H1 (cell line): ENCODE measurements at regions not wholly inside any gene's neighbourhood (a gene's known extent, or its start where the extent isn't known, plus 50 kb on each side); places are given as distances from the start of the nearest gene placed in this dataset.

Experiments
- CTCF ChIA-PET: fragments of 300-600 bp; sonication (Branson Sonifier 250); formaldehyde crosslinking; loops from one replicate; lab custom pipeline; 2021; ENCODE audit not compliant: partially characterized antibody; lab: Charles Lee
- POLR2A ChIA-PET: fragments of 300-600 bp; sonication (Branson Sonifier 250); formaldehyde crosslinking; loops from one replicate; lab custom pipeline; 2021; ENCODE audit warnings: inconsistent platforms; ENCODE audit not compliant: partially characterized antibody; lab: Charles Lee
- DNase-seq, 2 experiments: peaks; one replicate each; pipeline versions ENCODE4 v3.0.0 to v3.0.0-alpha.2; 2010 to 2022; ENCODE audit warnings: low spot score in 2 of 2, low read depth in 1 of 2, mixed read lengths in 1 of 2
- FAIRE-seq: peaks from 2 replicates; lab custom pipeline; 2011; peaks lifted over from hg19 to GRCh38; lab: Jason Lieb, UNC
- H2AFZ ChIP-seq: 2 replicates; pipeline ENCODE4 v1.8.1; 2012; ENCODE audit warnings: low read length, inconsistent platforms
- H2AK5ac ChIP-seq: 2 replicates; pipeline ENCODE4 v1.6.1; 2013; ENCODE audit warnings: low read depth, low read length
- H2BK120ac ChIP-seq: replicated peaks from 2 replicates; pipeline ENCODE3; 2013; ENCODE audit warnings: low read depth, low read length, inconsistent platforms
- H2BK12ac ChIP-seq: 2 replicates; pipeline ENCODE4 v1.6.1; 2013; ENCODE audit warnings: low read depth, low read length
- H2BK15ac ChIP-seq: 2 replicates; pipeline ENCODE4 v1.6.1; 2013; ENCODE audit warnings: low read length
- H2BK20ac ChIP-seq: 2 replicates; pipeline ENCODE4 v1.6.1; 2013; ENCODE audit warnings: low read length
- H2BK5ac ChIP-seq: 2 replicates; pipeline ENCODE4 v1.6.1; 2013; ENCODE audit warnings: low read depth, low read length
- H3K14ac ChIP-seq: 2 replicates; pipeline ENCODE4 v1.6.1; 2013; ENCODE audit warnings: inconsistent platforms; ENCODE audit not compliant: insufficient read length
- H3K18ac ChIP-seq: 2 replicates; pipeline ENCODE4 v1.6.1; 2013; ENCODE audit warnings: low read length; ENCODE audit errors: extremely low read depth
- H3K23ac ChIP-seq: 2 replicates; pipeline ENCODE4 v1.6.1; 2013; ENCODE audit warnings: inconsistent platforms; ENCODE audit not compliant: insufficient read length
- H3K23me2 ChIP-seq: 2 replicates; pipeline ENCODE4 v1.6.1; 2013; ENCODE audit warnings: low read depth, low read length
- H3K27ac ChIP-seq: 2 replicates; pipeline ENCODE4 v1.6.1; 2011; ENCODE audit warnings: low read depth, low read length, inconsistent platforms
- H3K27me3 ChIP-seq, 4 experiments: replicated peaks in 1 of 4; 1 replicate in 1 of 4; 2 replicates in 3 of 4; pipeline versions ENCODE4 v1.6.1 to v1.8.1; 2011 to 2013; ENCODE audit warnings: low read length in 3 of 4, mild to moderate bottlenecking in 3 of 4, inconsistent platforms in 2 of 4, mixed read lengths in 2 of 4, moderate library complexity in 1 of 4; ENCODE audit not compliant: control insufficient read depth in 3 of 4, insufficient read depth in 3 of 4; ENCODE audit errors: extremely low read depth in 1 of 4
- H3K36me3 ChIP-seq, 4 experiments: 2 replicates each; pipeline versions ENCODE4 v1.6.1 to v1.8.1; 2011 to 2013; ENCODE audit warnings: mild to moderate bottlenecking in 4 of 4, low read length in 3 of 4, moderate library complexity in 2 of 4, control low read depth in 1 of 4, inconsistent platforms in 1 of 4; ENCODE audit not compliant: insufficient read depth in 4 of 4, control insufficient read depth in 2 of 4
- H3K4ac ChIP-seq: replicated peaks from 2 replicates; pipeline ENCODE3; 2013; ENCODE audit warnings: low read length, low read depth, mixed read lengths, inconsistent platforms; ENCODE audit not compliant: insufficient read length
- H3K4me1 ChIP-seq, 4 experiments: replicated peaks in 1 of 4; 1 replicate in 1 of 4; 2 replicates in 3 of 4; pipeline versions ENCODE4 v1.6.1 to v1.8.1; 2011 to 2013; ENCODE audit warnings: low read length in 3 of 4, inconsistent platforms in 2 of 4, mixed read lengths in 1 of 4; ENCODE audit not compliant: insufficient read depth in 4 of 4, control insufficient read depth in 3 of 4
- H3K4me2 ChIP-seq, 2 experiments: 2 replicates each; pipeline versions ENCODE4 v1.6.1 to v1.8.1; 2011 to 2013; ENCODE audit warnings: low read depth in 2 of 2, low read length in 2 of 2, control low read depth in 1 of 2, inconsistent platforms in 1 of 2, mild to moderate bottlenecking in 1 of 2; ENCODE audit not compliant: insufficient read depth in 1 of 2
- H3K4me3 ChIP-seq, 4 experiments: fragments of 200-600, 300-600 bp in 1 of 4; sonication (generic), shearing (Covaris generic), sonication (Bioruptor Twin) in 1 of 4; 2 replicates each; pipeline versions ENCODE4 v1.5.1 to v1.8.1; 2011 to 2016; ENCODE audit warnings: low read length in 4 of 4, low read depth in 3 of 4, control low read depth in 2 of 4, inconsistent platforms in 2 of 4, mild to moderate bottlenecking in 2 of 4, mixed read lengths in 1 of 4, moderate library complexity in 1 of 4; ENCODE audit not compliant: insufficient read depth in 2 of 4; ENCODE audit errors: extremely low read depth in 1 of 4
- H3K56ac ChIP-seq: replicated peaks from 2 replicates; pipeline ENCODE3; 2013; ENCODE audit warnings: low read depth, mild to moderate bottlenecking, mixed read lengths, low read length, inconsistent platforms; ENCODE audit not compliant: insufficient read length
- H3K79me1 ChIP-seq: 2 replicates; pipeline ENCODE4 v1.6.1; 2013; ENCODE audit warnings: low read depth, low read length, control low read depth
- H3K79me2 ChIP-seq, 2 experiments: 2 replicates each; pipeline versions ENCODE4 v1.6.1 to v1.8.1; 2012 to 2013; ENCODE audit warnings: low read length in 2 of 2, mild to moderate bottlenecking in 2 of 2, inconsistent platforms in 1 of 2; ENCODE audit not compliant: insufficient read depth in 2 of 2, control insufficient read depth in 1 of 2
- H3K9ac ChIP-seq, 4 experiments: replicated peaks in 1 of 4; 1 replicate in 1 of 4; 2 replicates in 3 of 4; pipeline versions ENCODE4 v1.6.1 to v1.8.1; 2011 to 2013; ENCODE audit warnings: low read depth in 3 of 4, low read length in 3 of 4, control low read depth in 2 of 4, mild to moderate bottlenecking in 2 of 4, moderate library complexity in 2 of 4, inconsistent platforms in 1 of 4; ENCODE audit errors: extremely low read depth in 1 of 4
- H3K9me3 ChIP-seq, 2 experiments: 2 replicates each; pipeline versions ENCODE4 v1.6.1 to v1.8.1; 2012 to 2013; ENCODE audit warnings: mild to moderate bottlenecking in 2 of 2, moderate library complexity in 2 of 2, control low read depth in 1 of 2, inconsistent platforms in 1 of 2, low read depth in 1 of 2, low read length in 1 of 2, mixed read lengths in 1 of 2; ENCODE audit not compliant: insufficient read depth in 2 of 2
- H4K20me1 ChIP-seq, 2 experiments: replicated peaks in 1 of 2; 2 replicates each; pipeline versions ENCODE3 to v1.8.1; 2011 to 2013; ENCODE audit warnings: inconsistent platforms in 2 of 2, low read length in 2 of 2, mild to moderate bottlenecking in 1 of 2; ENCODE audit not compliant: insufficient read depth in 2 of 2, control insufficient read depth in 1 of 2
- H4K5ac ChIP-seq: 2 replicates; pipeline ENCODE4 v1.6.1; 2013; ENCODE audit warnings: low read length, low read depth, mixed read lengths, inconsistent platforms; ENCODE audit not compliant: insufficient read length
- H4K8ac ChIP-seq: 2 replicates; pipeline ENCODE4 v1.8.0; 2013; ENCODE audit warnings: mild to moderate bottlenecking, moderate library complexity, low read length, inconsistent platforms; ENCODE audit not compliant: insufficient read depth; ENCODE audit errors: extremely low read depth
- H4K91ac ChIP-seq: replicated peaks from 2 replicates; pipeline ENCODE3; 2013; ENCODE audit warnings: low read length, mixed read lengths, inconsistent platforms; ENCODE audit not compliant: insufficient read length
- CTBP2 ChIP-seq: IDR thresholded peaks from 2 replicates; pipeline ENCODE4 v1.7.0; 2011; ENCODE audit warnings: borderline replicate concordance, mild to moderate bottlenecking, moderate library complexity, mixed read lengths, low read length; ENCODE audit not compliant: insufficient read depth, insufficient read length
- CTCF ChIP-seq, 3 experiments: IDR thresholded peaks; 1 replicate in 2 of 3; 2 replicates in 1 of 3; pipeline versions ENCODE4 v1.5.1 to v1.6.1; 2011; ENCODE audit warnings: low read length in 3 of 3, mild to moderate bottlenecking in 3 of 3, inconsistent platforms in 2 of 3, low read depth in 1 of 3, moderate library complexity in 1 of 3; ENCODE audit not compliant: insufficient read depth in 1 of 3; ENCODE audit errors: control extremely low read depth in 1 of 3
- GTF2F1 ChIP-seq: IDR thresholded peaks from 2 replicates; pipeline ENCODE4 v1.6.1; 2012; ENCODE audit warnings: low read depth, low read length, improper control_type of control experiment, borderline replicate concordance
- HDAC2 ChIP-seq, 2 experiments: fragments of 300-600 bp in 1 of 2; sonication (generic) in 1 of 2; IDR thresholded peaks; 2 replicates each; pipeline ENCODE4 v1.6.1; 2011 to 2012; ENCODE audit warnings: low read depth in 2 of 2, low read length in 2 of 2, mild to moderate bottlenecking in 2 of 2, moderate library complexity in 2 of 2, borderline replicate concordance in 1 of 2, inconsistent platforms in 1 of 2
- POU5F1 ChIP-seq: IDR thresholded peaks from 2 replicates; pipeline ENCODE4 v1.6.1; 2011; ENCODE audit warnings: low read depth, mild to moderate bottlenecking, low read length, moderate library complexity
- SAP30 ChIP-seq: fragments of 300-600 bp; sonication (generic); IDR thresholded peaks from 2 replicates; pipeline ENCODE4 v1.7.1; 2012; ENCODE audit warnings: low read length, moderate library complexity, mild to moderate bottlenecking, inconsistent platforms; ENCODE audit not compliant: insufficient read depth, insufficient replicate concordance
- SP1 ChIP-seq: IDR thresholded peaks from 2 replicates; pipeline ENCODE4 v1.6.1; 2011; ENCODE audit warnings: low read depth, low read length
- TAF1 ChIP-seq: IDR thresholded peaks from 2 replicates; pipeline ENCODE4 v1.6.1; 2011; ENCODE audit warnings: mild to moderate bottlenecking, low read depth, low read length
- ZNF274 ChIP-seq: IDR thresholded peaks from 2 replicates; pipeline ENCODE4 v1.7.0; 2012; ENCODE audit warnings: low read length, borderline replicate concordance; ENCODE audit errors: extremely low read depth
- WGBS, 2 experiments: shearing (Covaris generic) in 1 of 2; methylation state at CpG; one replicate each; pipeline versions ENCODE4 v1.1.6 to v1.1.7; 2013 to 2015; ENCODE audit warnings: low lambda C conversion rate in 2 of 2, mixed read lengths in 2 of 2, inconsistent platforms in 1 of 2, low coverage in 1 of 2, missing lambda C conversion rate in 1 of 2; ENCODE audit not compliant: insufficient replicate concordance in 2 of 2, insufficient coverage in 1 of 2, insufficient read length in 1 of 2; ENCODE audit errors: extremely low coverage in 1 of 2, missing lambda C conversion rate in 1 of 2; 5-methylcytosine and 5-hydroxymethylcytosine counted together

- Histone ChIP-seq H4K91ac (no peak overlapping the region), H3K79me1 (no peaks in the 10 kb centered on the region), H3K56ac (no peak overlapping the region), H2BK15ac (no peak overlapping the region), H2AK5ac (no peak overlapping the region), H3K79me2 (no peaks in the 10 kb centered on the region), H3K18ac (no peak overlapping the region), H3K4me3 (no peak overlapping the region), H3K14ac (no peak overlapping the region), H3K4ac (no peak overlapping the region), H4K5ac (no peak overlapping the region), H2BK5ac (no peak overlapping the region), H3K27me3 (no peaks in the 10 kb centered on the region), H3K36me3 (no peaks in the 10 kb centered on the region), H2BK20ac (no peak overlapping the region), H4K20me1 (no peaks in the 10 kb centered on the region), H2AFZ (no peak overlapping the region), H3K9me3 (no peaks in the 10 kb centered on the region), H4K8ac (no peak overlapping the region), H3K23ac (no peak overlapping the region), H3K4me1 (no peaks in the 10 kb centered on the region), H3K27ac (no peak overlapping the region), H3K4me2 (no peak overlapping the region), H3K23me2 (no peaks in the 10 kb centered on the region), H2BK12ac (no peak overlapping the region), H3K9ac (no peak overlapping the region), H2BK120ac (no peak overlapping the region)
- POLR2A ChIA-PET = no interaction called here
- no peak for DNase-seq
- TF ChIP-seq TAF1 = no peak
- TF ChIP-seq HDAC2 (IDR thresholded peaks at IDR 0.05; ENCODE audit: borderline replicate concordance in 1 of 2, low read depth in 2 of 2, low read length in 2 of 2) = no peak
- TF ChIP-seq ZNF274 = no peak
- TF ChIP-seq CTCF (IDR thresholded peaks at IDR 0.05; ENCODE audit: control extremely low read depth in 1 of 3, insufficient read depth in 1 of 3, low read depth in 1 of 3, low read length in 3 of 3) = no peak
- TF ChIP-seq GTF2F1 = no peak
- TF ChIP-seq CTBP2 = no peak
- TF ChIP-seq POU5F1 = no peak
- no peak for TF ChIP-seq SAP30
- TF ChIP-seq SP1 = no peak
- 94% methylated on average over 11 of the region's 11 CpGs; no CpG with 5 or more reads in 1 of the 2 experiments for WGBS, 2 experiments
- no peak for FAIRE-seq
- CTCF ChIA-PET = interaction anchor here (1.0 to 1.4 kb wide), 2 partner anchors 21 to 76 kb away, joined by 3 to 4 read pairs; no protein-coding TSS in a partner anchor
Observed at GRCh38 chr7:25495342-25496250, 267.3 kb upstream of the NPVF start.
